HepG2 (cell line): ENCODE measurements at regions not wholly inside any gene's neighbourhood (a gene's known extent, or its start where the extent isn't known, plus 50 kb on each side); places are given as distances from the start of the nearest gene placed in this dataset.

Experiments
- ATAC-seq: fragments of 200-7000 bp; cut with Tn5 transposase; 3 replicates; pipeline ENCODE4 v1.9.1; 2020; ENCODE audit warnings: mild to moderate bottlenecking, moderate library complexity
- BruUV-seq: library from RNA; stranded (reverse); fragments of 400-500 nt; replicated peaks from 2 replicates; lab custom pipeline; 2021; lab: Mats Ljungman, UMichigan
- CTCF ChIA-PET: fragments of 300-600 bp; formaldehyde crosslinking; extraction: SDS; loops from one replicate; lab custom pipeline; 2021; ENCODE audit warnings: low total read pairs, inconsistent platforms, low intra/inter-chr PET ratio; lab: Yijun Ruan, JAX
- POLR2A ChIA-PET: fragments of 350-600 bp; sonication (Branson Sonifier 250); formaldehyde crosslinking; loops from one replicate; lab custom pipeline; 2020; ENCODE audit warnings: antibody characterized with exemption, inconsistent platforms; lab: Yijun Ruan, JAX
- DNase-seq: peaks from one replicate; pipeline ENCODE4 v3.0.0-alpha.2; 2015; ENCODE audit warnings: low spot score
- FAIRE-seq: peaks from 3 replicates; lab custom pipeline; 2011; peaks lifted over from hg19 to GRCh38; lab: Jason Lieb, UNC
- H2AFZ ChIP-seq: one replicate; pipeline ENCODE4 v1.6.1; 2011; ENCODE audit warnings: low read length, inconsistent platforms
- H3K27ac ChIP-seq: fragments of 300-600 bp; 3 replicates; pipeline ENCODE4 v1.8.0; 2011; ENCODE audit warnings: mixed run types, mild to moderate bottlenecking, mixed read lengths, low read length, inconsistent platforms; ENCODE audit not compliant: insufficient read depth; ENCODE audit errors: extremely low read length
- H3K27me3 ChIP-seq, 2 experiments: fragments of 200-600 bp in 1 of 2; 2 replicates in 1 of 2; 3 replicates in 1 of 2; pipeline versions ENCODE4 v1.6.0 to v1.8.0; 2011; ENCODE audit warnings: low read length in 2 of 2, mild to moderate bottlenecking in 2 of 2, moderate library complexity in 2 of 2, inconsistent platforms in 1 of 2; ENCODE audit not compliant: insufficient read depth in 2 of 2, control insufficient read depth in 1 of 2
- H3K36me3 ChIP-seq, 2 experiments: fragments of 200-600 bp in 1 of 2; replicated peaks in 1 of 2; 2 replicates in 1 of 2; 3 replicates in 1 of 2; pipeline versions ENCODE4 v1.5.1 to v1.8.0; 2011; ENCODE audit warnings: low read length in 2 of 2, inconsistent platforms in 1 of 2; ENCODE audit not compliant: insufficient read depth in 2 of 2, control insufficient read depth in 1 of 2
- H3K4me1 ChIP-seq: 2 replicates; pipeline ENCODE4 v1.5.1; 2012; ENCODE audit warnings: low read length, inconsistent platforms; ENCODE audit not compliant: insufficient read depth
- H3K4me2 ChIP-seq: 2 replicates; pipeline ENCODE4 v1.6.0; 2011; ENCODE audit warnings: low read depth, low read length, inconsistent platforms
- H3K4me3 ChIP-seq, 3 experiments: fragments of 200-600 bp in 1 of 3; sonication (generic), shearing (Covaris generic) in 1 of 3; replicated peaks in 1 of 3; 2 replicates each; pipeline ENCODE4 v1.5.1; 2011 to 2016; ENCODE audit warnings: low read length in 3 of 3, inconsistent platforms in 2 of 3, low read depth in 2 of 3, mild to moderate bottlenecking in 2 of 3, control low read depth in 1 of 3, mixed read lengths in 1 of 3; ENCODE audit not compliant: insufficient read depth in 1 of 3
- H3K79me2 ChIP-seq: one replicate; pipeline ENCODE4 v1.6.1; 2011; ENCODE audit warnings: low read length, inconsistent platforms; ENCODE audit not compliant: insufficient read depth
- H3K9ac ChIP-seq: 2 replicates; pipeline ENCODE4 v1.6.0; 2011; ENCODE audit warnings: mild to moderate bottlenecking, low read depth, low read length, inconsistent platforms; ENCODE audit not compliant: insufficient read depth
- H3K9me3 ChIP-seq: 2 replicates; pipeline ENCODE4 v1.5.1; 2012; ENCODE audit warnings: mild to moderate bottlenecking, low read length
- H4K20me1 ChIP-seq: 2 replicates; pipeline ENCODE4 v1.6.0; 2011; ENCODE audit warnings: inconsistent platforms, mild to moderate bottlenecking, low read length, moderate library complexity; ENCODE audit not compliant: insufficient read depth
- ARID2 ChIP-seq: sonication (generic); formaldehyde crosslinking; IDR thresholded peaks from 2 replicates; pipeline ENCODE4 v1.8.1; 2022; ENCODE audit warnings: mild to moderate bottlenecking, missing genetic modification reagents, borderline replicate concordance
- BORCS8-MEF2B ChIP-seq: sonication (generic); formaldehyde crosslinking; IDR thresholded peaks from 2 replicates; pipeline ENCODE4 v1.8.0; 2022; ENCODE audit warnings: mild to moderate bottlenecking, missing genetic modification reagents
- CAMTA2 ChIP-seq: sonication (generic); formaldehyde crosslinking; IDR thresholded peaks from 2 replicates; pipeline ENCODE4 v1.4.0; 2020; ENCODE audit warnings: mild to moderate bottlenecking, missing genetic modification reagents, borderline replicate concordance
- DPF2 ChIP-seq: sonication (generic); formaldehyde crosslinking; IDR thresholded peaks from 2 replicates; pipeline ENCODE4 v1.4.0; 2020; ENCODE audit warnings: mild to moderate bottlenecking, low read depth, missing genetic modification reagents, borderline replicate concordance
- HDAC1 ChIP-seq: sonication (generic); formaldehyde crosslinking; IDR thresholded peaks from 2 replicates; pipeline ENCODE4 v1.5.1; 2020; ENCODE audit warnings: mild to moderate bottlenecking, missing genetic modification reagents
- MYC ChIP-seq: sonication (generic); formaldehyde crosslinking; IDR thresholded peaks from 2 replicates; pipeline ENCODE4 v1.9.0; 2021; ENCODE audit warnings: missing genetic modification reagents, borderline replicate concordance
- RAD51 ChIP-seq: fragments of 450-650 bp; IDR thresholded peaks from 2 replicates; pipeline ENCODE4 v1.6.1; 2016; ENCODE audit warnings: borderline replicate concordance
- SALL2 ChIP-seq: sonication (generic); formaldehyde crosslinking; IDR thresholded peaks from 2 replicates; pipeline ENCODE4 v1.8.1; 2023; ENCODE audit warnings: mild to moderate bottlenecking, missing genetic modification reagents, inconsistent platforms
- TBP ChIP-seq: sonication (generic); formaldehyde crosslinking; IDR thresholded peaks from 2 replicates; pipeline ENCODE4 v1.5.0; 2020; ENCODE audit warnings: missing genetic modification reagents
- WGBS: methylation state at CpG from one replicate; pipeline ENCODE4 v1.1.6; 2017; ENCODE audit warnings: low lambda C conversion rate; 5-methylcytosine and 5-hydroxymethylcytosine counted together
- in situ Hi-C: cut with HindIII; loops from 2 replicates; pipeline ENCODE4 v1.10.0; 2017; ENCODE audit warnings: low pct_unique_long_range_greater_than_20kb; ENCODE audit not compliant: extremely low pct_ligation_motif_present
- intact Hi-C: fragments of 100-400 bp; cut with micrococcal nuclease; formaldehyde crosslinking; loops from one replicate; pipeline ENCODE4 v1.10.0; 2022; ENCODE audit not compliant: unreplicated experiment
- TF ChIP-seq, protein P1 (sequence below): sonication (generic); formaldehyde crosslinking; IDR thresholded peaks from 2 replicates; pipeline ENCODE4 v1.4.0; 2020; ENCODE audit warnings: missing genetic modification reagents, borderline replicate concordance

DNA sequence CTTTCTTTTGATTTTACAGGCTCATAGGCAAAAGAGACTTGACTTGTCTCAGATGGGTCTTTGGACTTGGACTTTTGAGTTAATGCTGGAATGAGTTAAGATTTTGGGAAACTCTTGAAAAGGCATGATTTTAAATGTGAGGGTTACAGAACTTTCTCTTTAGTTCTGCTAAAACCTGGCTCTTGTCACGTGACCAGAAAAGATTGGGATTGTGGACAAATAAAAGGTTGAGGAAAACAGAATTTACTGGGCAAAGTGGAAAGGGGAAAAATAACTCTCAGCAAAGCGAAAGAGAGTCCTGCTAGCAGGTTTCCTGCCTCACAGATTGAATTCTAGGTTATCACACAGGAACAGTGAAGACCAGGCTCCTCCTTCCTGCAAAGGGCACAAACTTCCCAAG, 114.0 kb downstream of the SPANXN4 start:
- Histone ChIP-seq H4K20me1 (no peaks in the 10 kb centered on the region), H3K9ac (no peak overlapping the region), H3K79me2 (no peaks in the 10 kb centered on the region), H3K4me1 (no peaks in the 10 kb centered on the region), H3K9me3 (peaks cover 61% of the 10 kb centered on the region), H3K36me3 (no peaks in the 10 kb centered on the region), H2AFZ (no peak overlapping the region), H3K27me3 (no peaks in the 10 kb centered on the region), H3K27ac (no peak overlapping the region), H3K4me3 (no peak overlapping the region), H3K4me2 (no peak overlapping the region)
- FAIRE-seq (no peak), DNase-seq (no peak), ATAC-seq (no peak)
- TF ChIP-seq RAD51 (peak; percentile 53; the same call in 1 of the 2 replicates), BORCS8-MEF2B (CRISPR knock-in tag) (no peak), ARID2 (no peak)
- in situ Hi-C loops: no loop called here
- intact Hi-C loops: no loop called here
- WGBS: 5% methylated on average over 2 of the region's 2 CpGs
- CTCF ChIA-PET: no interaction called here
- BruUV-seq: no TSS peak
- POLR2A ChIA-PET: no interaction called here

DNA sequence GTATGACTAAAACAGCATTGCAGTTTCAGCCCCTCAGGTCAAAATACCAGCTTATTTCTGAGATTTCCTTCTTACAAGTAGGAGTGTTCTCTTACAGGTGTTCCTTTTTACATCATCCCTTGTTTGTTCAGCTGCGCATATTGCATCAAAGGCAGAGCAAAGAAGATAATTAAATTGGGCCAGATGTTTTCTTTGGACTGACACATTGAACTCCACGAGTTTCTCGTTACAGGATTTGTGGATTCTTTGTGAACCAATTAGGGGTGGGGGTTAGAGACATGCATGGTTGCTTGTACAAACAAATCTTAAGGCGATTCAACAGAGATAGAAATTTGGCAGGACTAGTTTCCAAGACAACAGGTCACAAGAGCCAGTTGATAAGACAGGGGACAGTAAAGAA, 95.7 kb downstream of the SPANXN4 start:
- no peak overlapping the region for H3K4me3 ChIP-seq
- TF ChIP-seq, protein P1, sequence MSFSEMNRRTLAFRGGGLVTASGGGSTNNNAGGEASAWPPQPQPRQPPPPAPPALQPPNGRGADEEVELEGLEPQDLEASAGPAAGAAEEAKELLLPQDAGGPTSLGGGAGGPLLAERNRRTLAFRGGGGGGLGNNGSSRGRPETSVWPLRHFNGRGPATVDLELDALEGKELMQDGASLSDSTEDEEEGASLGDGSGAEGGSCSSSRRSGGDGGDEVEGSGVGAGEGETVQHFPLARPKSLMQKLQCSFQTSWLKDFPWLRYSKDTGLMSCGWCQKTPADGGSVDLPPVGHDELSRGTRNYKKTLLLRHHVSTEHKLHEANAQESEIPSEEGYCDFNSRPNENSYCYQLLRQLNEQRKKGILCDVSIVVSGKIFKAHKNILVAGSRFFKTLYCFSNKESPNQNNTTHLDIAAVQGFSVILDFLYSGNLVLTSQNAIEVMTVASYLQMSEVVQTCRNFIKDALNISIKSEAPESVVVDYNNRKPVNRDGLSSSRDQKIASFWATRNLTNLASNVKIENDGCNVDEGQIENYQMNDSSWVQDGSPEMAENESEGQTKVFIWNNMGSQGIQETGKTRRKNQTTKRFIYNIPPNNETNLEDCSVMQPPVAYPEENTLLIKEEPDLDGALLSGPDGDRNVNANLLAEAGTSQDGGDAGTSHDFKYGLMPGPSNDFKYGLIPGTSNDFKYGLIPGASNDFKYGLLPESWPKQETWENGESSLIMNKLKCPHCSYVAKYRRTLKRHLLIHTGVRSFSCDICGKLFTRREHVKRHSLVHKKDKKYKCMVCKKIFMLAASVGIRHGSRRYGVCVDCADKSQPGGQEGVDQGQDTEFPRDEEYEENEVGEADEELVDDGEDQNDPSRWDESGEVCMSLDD (CRISPR knock-in tag): no peak
- TF ChIP-seq SALL2 (CRISPR knock-in tag) (no peak), MYC (no peak), DPF2 (no peak), HDAC1 (CRISPR knock-in tag) (no peak), TBP (CRISPR knock-in tag) (no peak), CAMTA2 (no peak)
- TF ChIP-seq, all 625 proteins: peak for 0
- FAIRE-seq (no peak), ATAC-seq (no peak), DNase-seq (no peak)
- no peak overlapping the region for H3K27ac ChIP-seq
- peaks cover 50% of the 10 kb centered on the region; the same call in 1 of the 2 replicates for H3K9me3 ChIP-seq
- WGBS: 7% methylated on average over 4 of the region's 4 CpGs
- no peak overlapping the region for H2AFZ ChIP-seq
- CTCF ChIA-PET: no interaction called here
- H3K9ac ChIP-seq: no peak overlapping the region
- no TSS peak for BruUV-seq
- in situ Hi-C loops (no loop called here), intact Hi-C loops (no loop called here)
- H3K4me2 ChIP-seq: no peak overlapping the region
- H3K36me3 ChIP-seq: no peaks in the 10 kb centered on the region
- POLR2A ChIA-PET: no interaction called here
- no peaks in the 10 kb centered on the region for H3K4me1 ChIP-seq
- H3K79me2 ChIP-seq: no peaks in the 10 kb centered on the region
- no peaks in the 10 kb centered on the region for H3K27me3 ChIP-seq
- no peaks in the 10 kb centered on the region for H4K20me1 ChIP-seq
